ENCODE measurements at regions not wholly inside any gene's neighbourhood (a gene's known extent, or its start where the extent isn't known, plus 50 kb on each side); places are given as distances from the start of the nearest gene placed in this dataset.

GRCh38 chr6:3663811-3664210 is 87.7 kb downstream of the PXDC1 start:
- Mint-ChIP-seq H3K36me3 (ENCODE audit: low read depth) (peaks cover 12% of the 10 kb centered on the region), H3K9me3 (peaks cover 25% of the 10 kb centered on the region), H3K27me3 (ENCODE audit: low read depth, poor library complexity) (peaks cover 9% of the 10 kb centered on the region), H3K27ac (peak overlapping the region; percentile 13), H3K4me1 (peaks cover 41% of the 10 kb centered on the region), H3K4me3 (no peak overlapping the region)
- TF ChIP-seq CTCF (IDR thresholded peaks at IDR 0.05), result no peak
- DNase-seq, result no peak

- H3K4me1 Mint-ChIP-seq, result peaks cover 41% of the 10 kb centered on the region
- peaks cover 10% of the 10 kb centered on the region for H3K36me3 Mint-ChIP-seq (ENCODE audit: low read depth)
- DNase-seq, result no peak
- peaks cover 9% of the 10 kb centered on the region for H3K27me3 Mint-ChIP-seq (ENCODE audit: low read depth, poor library complexity)
- no peak overlapping the region for H3K4me3 Mint-ChIP-seq
- peaks cover 19% of the 10 kb centered on the region for H3K9me3 Mint-ChIP-seq
- H3K27ac Mint-ChIP-seq, result no peak overlapping the region
- TF ChIP-seq CTCF (IDR thresholded peaks at IDR 0.05), result no peak
These were observed 88.4 kb downstream of the PXDC1 start for GRCh38 chr6:3663081-3663480.

DNA sequence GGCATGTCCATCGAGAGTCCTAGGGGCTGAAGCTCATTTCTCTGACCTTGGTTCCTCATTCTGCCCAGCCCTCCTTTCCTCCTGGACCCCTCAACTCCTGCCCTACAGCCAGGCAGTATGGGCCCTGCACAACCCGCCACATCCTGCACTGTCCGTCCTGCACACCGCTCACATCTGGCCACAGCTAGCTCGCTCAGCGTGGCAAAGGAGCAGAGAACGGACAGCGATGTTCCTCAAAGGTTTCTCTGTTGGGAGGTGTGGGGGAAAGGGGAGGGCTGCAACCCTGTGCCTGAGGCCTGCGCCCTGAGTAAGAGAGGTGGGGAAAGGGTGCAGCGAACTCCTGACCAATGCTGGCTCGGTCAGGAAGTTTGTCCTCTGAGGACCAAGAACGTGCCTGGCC is 90.1 kb downstream of the PXDC1 start:
- Mint-ChIP-seq H3K27ac (no peak overlapping the region), H3K4me1 (peaks cover 42% of the 10 kb centered on the region), H3K9me3 (peaks cover 4% of the 10 kb centered on the region), H3K36me3 (ENCODE audit: low read depth) (peaks cover 5% of the 10 kb centered on the region), H3K27me3 (ENCODE audit: low read depth, poor library complexity) (peaks cover 8% of the 10 kb centered on the region), H3K4me3 (no peak overlapping the region)
- DNase-seq, result no peak
- TF ChIP-seq CTCF (IDR thresholded peaks at IDR 0.05), result no peak

GRCh38 chr6:3660473-3660872 is 91.0 kb downstream of the PXDC1 start:
- no peak for TF ChIP-seq CTCF (IDR thresholded peaks at IDR 0.05)
- H3K9me3 Mint-ChIP-seq, result no peaks in the 10 kb centered on the region
- no peak overlapping the region for H3K4me3 Mint-ChIP-seq
- H3K27ac Mint-ChIP-seq, result no peak overlapping the region
- peaks cover 6% of the 10 kb centered on the region for H3K27me3 Mint-ChIP-seq (ENCODE audit: low read depth, poor library complexity)
- no peaks in the 10 kb centered on the region for H3K36me3 Mint-ChIP-seq (ENCODE audit: low read depth)
- peaks cover 43% of the 10 kb centered on the region for H3K4me1 Mint-ChIP-seq
- DNase-seq, result no peak

DNA sequence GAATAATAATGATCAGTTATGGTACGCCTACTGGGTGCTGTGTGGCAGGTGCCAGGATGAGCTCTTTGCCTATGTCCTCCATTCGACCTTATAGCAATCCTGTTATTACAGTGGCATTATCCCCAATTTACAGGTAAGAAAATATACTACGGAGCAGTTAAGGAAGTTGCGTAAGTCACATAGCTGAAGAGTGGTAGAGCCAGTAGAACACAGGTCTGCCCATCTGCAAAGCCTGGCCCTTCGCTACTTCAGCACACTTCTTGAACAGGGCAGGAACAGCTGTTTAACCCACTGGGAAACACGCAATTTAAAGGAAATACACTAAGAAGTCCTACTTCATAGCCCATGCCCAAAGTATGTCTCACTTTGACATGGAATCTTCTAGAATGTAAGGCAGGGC is 91.8 kb downstream of the PXDC1 start:
- peaks cover 43% of the 10 kb centered on the region for H3K4me1 Mint-ChIP-seq
- no peak overlapping the region for H3K4me3 Mint-ChIP-seq
- peaks cover under 1% of the 10 kb centered on the region for H3K36me3 Mint-ChIP-seq (ENCODE audit: low read depth)
- peaks cover 6% of the 10 kb centered on the region for H3K27me3 Mint-ChIP-seq (ENCODE audit: low read depth, poor library complexity)
- peaks cover 7% of the 10 kb centered on the region for H3K9me3 Mint-ChIP-seq
- TF ChIP-seq CTCF (IDR thresholded peaks at IDR 0.05), result no peak
- H3K27ac Mint-ChIP-seq, result no peak overlapping the region
- DNase-seq, result no peak

GRCh38 chr6:3656076-3656475 is 95.4 kb downstream of the PXDC1 start:
- Mint-ChIP-seq H3K27me3 (ENCODE audit: low read depth, poor library complexity) (peaks cover 5% of the 10 kb centered on the region), H3K9me3 (peaks cover 11% of the 10 kb centered on the region), H3K4me1 (peaks cover 33% of the 10 kb centered on the region), H3K4me3 (no peak overlapping the region), H3K27ac (peak overlapping the region; percentile 57), H3K36me3 (ENCODE audit: low read depth) (peaks cover 5% of the 10 kb centered on the region)
- TF ChIP-seq CTCF (IDR thresholded peaks at IDR 0.05), result no peak
- no peak for DNase-seq

Data from nephron progenitor cell (in vitro differentiated cells).